HL-60 (cell line): ENCODE measurements at regions not wholly inside any gene's neighbourhood (a gene's known extent, or its start where the extent isn't known, plus 50 kb on each side); places are given as distances from the start of the nearest gene placed in this dataset.

ENCODE experiments used
- DNase-seq, 2 experiments: peaks; one replicate each; pipeline ENCODE4 v3.0.0-alpha.2; 2010 to 2020; ENCODE audit warnings: low read depth in 1 of 2, low spot score in 1 of 2
- H3K27ac ChIP-seq: fragments of 250-450 bp; sonication (Bioruptor Pico); replicated peaks from 2 replicates; pipeline ENCODE4 v1.5.1; 2020; ENCODE audit warnings: mild to moderate bottlenecking, moderate library complexity
- H3K27me3 ChIP-seq: fragments of 250-450 bp; sonication (Bioruptor Pico); 2 replicates; pipeline ENCODE4 v1.5.1; 2021; ENCODE audit warnings: mild to moderate bottlenecking, moderate library complexity; ENCODE audit not compliant: insufficient read depth, poor library complexity, severe bottlenecking
- H3K4me3 ChIP-seq: replicated peaks from 2 replicates; pipeline ENCODE4 v1.5.1; 2011; ENCODE audit warnings: mild to moderate bottlenecking, control low read depth, low read length; ENCODE audit not compliant: insufficient read depth
- CTCF ChIP-seq: IDR thresholded peaks from one replicate; pipeline ENCODE4 v1.5.1; 2011; ENCODE audit warnings: low read length, control low read depth, inconsistent platforms; ENCODE audit not compliant: insufficient read depth
- GABPA ChIP-seq: IDR thresholded peaks from 2 replicates; pipeline ENCODE4 v1.6.1; 2012; ENCODE audit warnings: low read depth
- POLR2AphosphoS5 ChIP-seq: IDR thresholded peaks from 2 replicates; pipeline ENCODE4 v1.6.1; 2012; ENCODE audit warnings: low read depth
- REST ChIP-seq: IDR thresholded peaks from 2 replicates; pipeline ENCODE4 v1.6.1; 2012; ENCODE audit warnings: low read depth; ENCODE audit not compliant: insufficient replicate concordance
- SPI1 ChIP-seq: IDR thresholded peaks from 2 replicates; pipeline ENCODE4 v1.6.1; 2012; ENCODE audit warnings: low read depth, mild to moderate bottlenecking, borderline replicate concordance

- no peak for TF ChIP-seq GABPA
- no peak for TF ChIP-seq POLR2AphosphoS5
- H3K4me3 ChIP-seq, result no peak overlapping the region
- no peak overlapping the region for H3K27ac ChIP-seq
- no peak for DNase-seq
- no peaks in the 10 kb centered on the region for H3K27me3 ChIP-seq
These were observed 86.0 kb upstream of the GIMD1 start for GRCh38 chr4:106454581-106454980.

- no peak for DNase-seq
- no peak overlapping the region for H3K4me3 ChIP-seq
- H3K27me3 ChIP-seq, result no peaks in the 10 kb centered on the region
- no peak for TF ChIP-seq POLR2AphosphoS5
- no peak for TF ChIP-seq SPI1
- no peak for TF ChIP-seq GABPA
- TF ChIP-seq CTCF, result no peak
- TF ChIP-seq REST, result no peak
- no peak overlapping the region for H3K27ac ChIP-seq
These were observed 85.4 kb upstream of the GIMD1 start for GRCh38 chr4:106454021-106454420.

GRCh38 chr4:106451091-106451490 is 82.5 kb upstream of the GIMD1 start:
- no peaks in the 10 kb centered on the region for H3K27me3 ChIP-seq
- H3K27ac ChIP-seq, result no peak overlapping the region
- DNase-seq, result no peak
- no peak overlapping the region for H3K4me3 ChIP-seq
- no peak for TF ChIP-seq SPI1
- no peak for TF ChIP-seq GABPA
- TF ChIP-seq POLR2AphosphoS5, result no peak
- TF ChIP-seq CTCF, result no peak
- no peak for TF ChIP-seq REST

GRCh38 chr4:106450249-106450648 is 81.7 kb upstream of the GIMD1 start:
- no peak for TF ChIP-seq CTCF
- TF ChIP-seq REST, result no peak
- H3K27me3 ChIP-seq, result no peaks in the 10 kb centered on the region
- no peak overlapping the region for H3K27ac ChIP-seq
- no peak overlapping the region for H3K4me3 ChIP-seq
- no peak for DNase-seq
